NCI-H2196 (cell line): ENCODE measurements at regions not wholly inside any gene's neighbourhood (a gene's known extent, or its start where the extent isn't known, plus 50 kb on each side); places are given as distances from the start of the nearest gene placed in this dataset.
"Not testable (repeated sequence)": the region's sequence is repeated elsewhere in the genome, so short reads cannot be mapped to it uniquely, and the experiment has no call there.

ENCODE experiments used
- DNase-seq: peaks from one replicate; lab custom pipeline; 2025; ENCODE audit not compliant: unreplicated experiment; lab: John Stamatoyannopoulos, UW

GRCh38 chr4:54855191-54855854 lies 197.6 kb downstream of the KIT start:
- no peak for DNase-seq

DNA sequence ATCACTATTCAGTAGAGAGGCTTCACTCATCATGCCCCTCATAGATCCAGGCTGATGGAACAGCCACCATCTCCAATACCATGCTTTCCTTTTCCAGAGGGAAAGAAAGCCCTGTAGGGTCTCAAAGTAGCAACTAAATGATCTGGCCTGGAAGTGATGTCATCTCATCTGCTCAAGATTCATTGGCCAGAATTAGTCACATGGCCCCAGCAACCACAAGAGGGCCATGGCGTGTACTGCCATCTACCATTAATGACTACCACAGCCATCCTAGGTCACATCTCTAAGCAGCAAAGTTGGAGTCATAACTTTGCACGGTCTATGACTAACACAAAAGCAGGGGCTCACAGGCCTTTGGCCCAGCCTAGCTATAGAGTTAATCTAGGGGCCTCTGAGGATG lies 194.8 kb downstream of the KIT start:
- no peak for DNase-seq

- no peak for DNase-seq
Observed at GRCh38 chr4:54852054-54852453, 194.3 kb downstream of the KIT start.

DNA sequence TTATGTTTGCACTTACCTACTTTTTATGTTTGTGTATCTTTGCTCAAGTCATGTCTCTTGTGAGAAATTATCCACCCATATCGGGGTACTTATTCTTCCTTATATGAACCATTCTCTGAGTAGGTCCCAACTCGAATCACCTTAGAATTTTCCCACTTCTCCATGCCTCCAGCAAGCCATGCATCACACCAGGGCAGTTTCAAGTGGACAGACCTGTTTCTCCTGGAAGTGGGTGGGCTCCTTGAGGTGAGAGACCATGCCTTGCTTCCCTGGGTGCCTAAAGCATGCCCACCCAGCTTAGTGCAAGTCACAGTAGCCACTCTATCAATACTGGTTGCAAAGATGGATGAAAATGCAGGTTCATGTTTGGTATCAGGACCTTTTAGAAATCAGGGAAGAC lies 187.2 kb downstream of the KIT start:
- no peak for DNase-seq

GRCh38 chr4:54843946-54844345 lies 186.2 kb downstream of the KIT start:
- no peak for DNase-seq

DNA sequence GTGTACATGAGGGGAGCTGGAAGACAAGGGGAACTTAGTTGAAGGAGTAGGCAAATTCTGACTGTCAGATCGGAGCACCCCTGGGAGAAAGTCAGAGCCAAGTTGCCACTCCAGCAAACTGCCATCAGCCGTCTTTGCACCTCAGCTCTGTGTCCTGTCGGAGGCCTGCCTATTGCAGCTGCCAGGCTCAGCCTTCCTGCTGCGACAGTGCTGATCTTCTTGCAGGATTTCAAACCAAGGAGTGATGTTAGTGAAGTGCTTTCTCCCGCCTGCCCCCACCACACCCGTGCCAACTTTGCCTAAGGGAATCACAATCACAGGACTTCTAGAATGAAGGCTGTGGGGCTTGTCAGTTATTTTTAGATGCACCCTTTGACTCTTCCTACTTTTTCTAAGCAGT lies 185.3 kb downstream of the KIT start:
- DNase-seq = no peak

DNA sequence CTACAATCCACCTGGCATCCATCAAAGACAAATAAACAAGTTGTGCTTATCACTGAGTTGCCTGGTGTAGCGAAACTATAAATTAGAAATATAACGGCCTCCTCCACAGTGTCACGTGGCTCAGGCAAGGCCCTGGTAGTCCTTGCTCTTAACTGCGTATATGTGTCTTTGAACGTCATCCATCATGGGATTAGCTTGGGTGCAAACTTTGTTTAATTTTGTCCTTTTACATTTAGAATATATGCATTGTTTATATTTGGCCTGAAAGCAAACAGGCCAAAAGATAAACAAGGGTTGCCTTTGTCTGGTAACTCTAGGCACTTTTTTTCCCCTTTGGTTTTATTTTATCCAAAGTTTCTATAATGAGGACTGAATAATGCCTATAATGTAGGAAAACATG lies 184.9 kb downstream of the KIT start:
- DNase-seq = no peak

GRCh38 chr4:54842226-54842625 lies 184.5 kb downstream of the KIT start:
- DNase-seq = no peak

DNA sequence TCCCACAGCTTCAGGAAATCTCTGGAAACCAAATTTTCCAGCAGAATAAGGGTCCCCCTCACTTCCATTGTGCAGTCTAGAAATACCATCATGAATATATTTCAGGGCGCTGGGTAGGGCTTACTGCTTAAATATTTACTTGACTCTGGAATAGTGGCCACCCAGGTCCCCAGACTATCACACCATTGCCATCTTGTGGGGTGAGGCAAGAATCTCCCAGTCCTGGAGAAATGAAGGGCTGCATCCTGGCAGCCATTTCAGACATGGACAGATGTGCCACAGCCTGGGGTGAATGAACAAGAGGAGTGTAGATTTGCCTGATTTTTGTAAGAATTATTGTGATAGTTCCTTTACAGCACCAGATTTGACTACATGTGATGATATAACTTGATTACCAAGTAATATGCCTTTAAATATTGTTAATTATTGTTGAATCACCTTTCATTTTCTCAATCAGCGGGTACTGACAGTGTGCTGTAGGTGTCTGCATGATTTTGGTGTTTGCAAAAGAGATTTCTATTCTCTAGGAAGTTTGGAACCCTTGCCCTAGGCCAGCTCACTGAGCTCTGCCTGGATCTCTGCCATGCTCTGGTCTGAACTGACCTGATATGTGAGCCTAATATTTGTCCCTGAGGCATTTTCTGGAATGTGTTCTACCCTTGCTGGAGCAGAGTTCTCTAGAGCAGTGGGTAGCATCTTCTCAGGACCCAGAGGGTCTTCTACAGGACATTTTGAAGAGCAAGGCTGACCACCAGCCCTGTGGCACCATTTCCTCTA lies 183.4 kb downstream of the KIT start:
- no peak for DNase-seq

DNA sequence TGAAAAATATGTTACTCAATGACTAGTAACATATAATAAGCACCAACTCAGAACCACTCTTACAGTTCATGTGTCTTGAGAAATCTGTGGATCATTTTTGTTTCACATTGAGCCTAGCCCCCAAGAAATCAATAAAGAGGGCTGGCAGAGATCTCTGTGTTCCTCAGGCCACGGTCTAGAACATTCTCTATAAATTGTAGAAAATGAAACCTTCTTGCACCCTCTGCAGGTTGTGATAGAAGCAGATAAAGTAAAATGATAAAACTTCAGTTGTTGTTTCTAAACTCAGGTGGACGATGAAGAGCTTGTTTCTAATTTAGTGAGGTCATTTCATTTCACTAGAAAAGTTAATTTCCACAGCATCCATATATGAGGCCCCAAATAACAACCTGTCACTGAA lies 182.7 kb downstream of the KIT start:
- DNase-seq = no peak

DNA sequence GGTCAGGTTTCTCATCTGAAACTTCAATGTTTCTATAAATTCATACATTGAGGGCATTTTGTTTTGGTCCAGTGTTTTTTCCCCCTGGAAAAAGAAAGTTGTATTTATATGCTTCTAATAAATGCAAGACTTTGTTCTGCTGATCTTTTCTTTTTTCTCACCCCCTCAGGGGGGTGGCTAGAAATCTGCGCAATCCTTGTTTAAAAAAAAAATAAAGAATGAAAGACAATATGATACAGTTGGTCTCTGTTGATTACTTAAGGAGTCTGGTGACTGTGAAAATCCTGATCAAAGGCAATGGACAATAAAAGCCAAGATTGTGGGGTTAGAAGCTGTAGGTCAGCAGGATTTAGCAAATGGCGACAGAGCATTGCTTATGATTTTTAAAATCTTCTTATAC lies 180.5 kb downstream of the KIT start:
- DNase-seq = no peak

DNA sequence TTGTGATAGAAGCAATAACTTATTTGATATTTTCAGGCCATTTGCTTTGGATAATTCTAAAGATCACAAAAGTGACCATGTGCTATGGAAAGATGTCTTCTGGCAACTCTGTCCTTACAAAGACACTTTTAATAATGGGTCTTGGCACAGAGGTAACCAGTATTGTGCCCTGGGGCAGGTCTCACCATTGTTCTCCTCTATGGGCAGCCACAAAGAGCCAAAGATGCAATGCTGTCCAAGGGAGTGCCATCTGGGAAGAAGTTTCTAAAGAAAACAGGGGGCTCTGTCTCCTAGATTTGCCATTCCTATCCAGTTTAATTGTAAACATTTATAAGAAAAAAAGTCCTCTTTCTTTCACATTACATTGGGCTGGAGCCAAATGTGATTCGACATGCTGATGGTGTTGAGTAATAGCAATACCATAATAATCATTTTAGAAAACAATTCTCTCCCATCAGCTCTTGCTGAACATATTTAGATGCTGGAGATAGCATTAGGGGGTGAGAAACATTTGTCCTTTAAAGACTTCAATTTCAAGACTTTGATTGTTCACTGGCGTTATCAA lies 179.9 kb downstream of the KIT start:
- DNase-seq = no peak

- DNase-seq = not testable (repeated sequence)
Observed at GRCh38 chr4:54828361-54828760, 170.6 kb downstream of the KIT start.

GRCh38 chr4:54823616-54824015 lies 165.9 kb downstream of the KIT start:
- DNase-seq = no peak

- no peak for DNase-seq
Observed at GRCh38 chr4:54819034-54819433, 161.3 kb downstream of the KIT start.

DNA sequence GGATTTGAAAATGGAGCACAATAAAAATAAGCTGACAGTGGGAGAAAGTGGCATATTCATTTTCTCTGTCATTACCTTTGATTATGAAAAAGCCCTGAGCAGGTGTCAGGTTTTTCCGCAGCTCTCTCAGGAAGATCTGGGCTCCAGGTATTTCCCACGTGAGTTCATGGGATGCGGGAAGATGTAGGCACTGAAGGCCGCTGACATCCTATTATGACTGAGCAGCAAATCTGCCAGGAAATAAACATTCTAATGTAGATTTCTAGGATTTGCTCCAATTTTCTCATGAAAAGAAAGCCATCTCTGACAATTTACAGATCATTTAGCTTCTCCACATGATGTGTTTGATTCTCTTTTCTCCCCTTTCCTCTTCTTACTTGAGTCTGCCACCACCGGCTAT lies 160.7 kb downstream of the KIT start:
- no peak for DNase-seq

DNA sequence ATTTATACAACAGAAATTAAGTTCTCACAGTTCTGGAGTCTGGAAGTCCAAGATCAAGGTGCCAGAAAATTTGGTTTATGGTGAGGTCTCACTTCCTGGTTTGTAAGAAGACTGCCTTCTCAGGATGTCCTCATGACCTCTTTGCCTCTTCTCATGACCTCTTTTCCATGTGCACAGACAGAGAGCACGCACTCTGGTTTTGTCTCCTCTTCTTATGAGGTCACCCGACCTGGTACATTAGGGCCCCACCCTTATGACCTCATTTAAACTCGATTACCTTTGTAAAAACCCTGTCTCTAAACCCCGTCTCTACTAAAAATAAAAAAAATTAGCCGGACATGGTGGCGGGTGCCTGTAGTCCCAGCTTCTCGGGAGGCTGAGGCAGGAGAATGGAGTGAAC lies 155.9 kb downstream of the KIT start:
- no peak for DNase-seq

- DNase-seq = no peak
Observed at GRCh38 chr4:54806351-54806750, 148.6 kb downstream of the KIT start.

GRCh38 chr4:54802336-54802735 lies 144.6 kb downstream of the KIT start:
- no peak for DNase-seq

DNA sequence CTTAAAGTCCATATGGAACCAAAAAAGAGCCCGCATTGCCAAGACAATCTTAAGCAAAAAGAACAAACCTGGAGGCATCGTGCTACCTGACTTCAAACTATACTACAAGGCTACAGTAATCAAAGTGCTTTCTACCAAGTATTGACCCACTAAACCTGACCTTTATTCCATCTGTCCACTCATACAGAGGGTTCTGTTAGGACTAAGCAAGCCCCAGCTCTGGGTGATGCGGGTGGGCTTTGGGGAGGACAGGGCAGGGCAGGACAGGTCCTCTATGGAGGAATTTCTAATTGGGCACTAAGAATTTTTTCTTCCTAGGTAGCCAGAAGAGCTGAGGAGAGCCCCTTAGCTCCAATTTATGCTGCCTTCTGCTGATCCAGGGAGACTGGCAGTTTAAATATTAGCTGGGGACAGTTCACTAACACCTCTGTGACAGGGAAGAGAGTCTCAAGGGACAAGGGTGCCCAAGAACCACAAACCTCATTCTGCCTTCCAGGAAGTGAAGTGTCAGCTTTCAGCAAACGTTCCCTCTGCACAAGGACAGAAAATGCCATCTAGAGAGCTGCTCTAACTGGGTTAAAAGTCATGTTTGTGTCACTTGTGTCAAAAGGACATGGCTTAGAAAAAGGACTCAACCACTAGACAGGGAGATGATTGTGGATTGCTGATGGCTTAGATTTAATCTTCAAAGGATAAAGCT lies 143.2 kb downstream of the KIT start:
- DNase-seq = no peak

DNA sequence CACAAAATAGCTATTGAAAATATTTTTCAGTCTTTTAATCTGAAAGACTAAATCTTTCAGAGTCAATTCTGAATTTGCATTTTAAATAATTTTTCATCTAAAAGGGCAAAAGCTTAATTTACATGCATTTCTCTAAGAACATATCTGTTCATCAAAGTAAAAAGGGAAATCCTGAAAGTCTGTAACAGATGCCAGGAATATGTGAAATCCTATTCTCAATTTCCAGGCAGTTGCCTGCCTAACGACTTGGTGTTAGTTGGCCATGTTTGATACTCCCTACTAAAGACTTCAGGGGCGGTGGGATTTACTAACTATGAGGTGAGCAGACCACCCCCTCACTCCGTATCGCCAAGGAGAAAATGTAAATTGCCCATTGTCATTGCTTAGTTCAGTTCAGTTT lies 136.8 kb downstream of the KIT start:
- no peak for DNase-seq

DNA sequence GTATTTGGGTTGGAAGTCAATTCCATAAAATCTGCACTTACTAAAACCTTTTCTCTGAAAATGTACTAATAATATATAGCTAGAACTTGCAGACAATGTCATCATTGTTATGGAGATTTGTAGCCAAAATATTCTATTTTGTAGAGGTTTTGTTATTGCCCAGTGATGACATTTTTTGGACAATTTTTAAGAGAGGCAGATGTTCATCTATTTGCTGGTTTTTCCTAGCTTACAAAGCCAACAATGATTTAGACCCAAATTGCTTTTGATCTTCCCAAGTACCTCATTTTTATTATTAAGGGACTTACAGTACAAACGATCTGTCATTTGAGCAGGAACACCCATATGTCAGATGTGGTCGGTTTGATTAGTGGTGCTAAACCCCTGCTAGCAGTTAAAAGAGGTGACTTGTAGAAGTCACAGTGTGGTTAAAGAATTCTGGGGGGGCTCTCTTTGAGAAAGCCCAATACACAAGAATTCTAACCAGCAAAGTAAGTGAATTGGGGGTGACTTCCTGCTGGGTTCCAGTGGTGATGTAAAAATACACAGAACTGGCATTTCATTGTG lies 136.2 kb downstream of the KIT start:
- DNase-seq = no peak
